HepG2 (cell line): ENCODE measurements at regions not wholly inside any gene's neighbourhood (a gene's known extent, or its start where the extent isn't known, plus 50 kb on each side); places are given as distances from the start of the nearest gene placed in this dataset.

Experiments
- CCAR2 ChIP-seq: fragments of 200-400 bp; formaldehyde crosslinking; optimal IDR thresholded peaks from 2 replicates; pipeline ENCODE3; 2018; ENCODE audit warnings: low read depth, mild to moderate bottlenecking, low read length, moderate library complexity
- CEBPG ChIP-seq: IDR thresholded peaks from 2 replicates; pipeline ENCODE4 v1.6.1; 2016
- GABPB1 ChIP-seq: IDR thresholded peaks from 2 replicates; pipeline ENCODE4 v1.6.1; 2016; ENCODE audit warnings: mild to moderate bottlenecking, missing genetic modification reagents, moderate library complexity, missing compliant biosample characterization
- MAZ ChIP-seq, 2 experiments: sonication (generic) in 1 of 2; formaldehyde crosslinking in 1 of 2; IDR thresholded peaks; 2 replicates each; pipeline versions ENCODE4 v1.5.0 to v1.6.1; 2012 to 2020; ENCODE audit warnings: low read depth in 2 of 2, mild to moderate bottlenecking in 2 of 2, borderline replicate concordance in 1 of 2, improper control_type of control experiment in 1 of 2, low read length in 1 of 2, missing genetic modification reagents in 1 of 2, moderate library complexity in 1 of 2
- POLR2A ChIP-seq, 2 experiments: IDR thresholded peaks; 2 replicates each; pipeline ENCODE4 v1.6.1; 2011; ENCODE audit warnings: low read depth in 2 of 2, low read length in 2 of 2, mild to moderate bottlenecking in 1 of 2, moderate library complexity in 1 of 2; ENCODE audit not compliant: insufficient read depth in 1 of 2
- SNAPC2 ChIP-seq: sonication (generic); formaldehyde crosslinking; IDR thresholded peaks from 2 replicates; pipeline ENCODE4 v1.8.1; 2022; ENCODE audit warnings: mild to moderate bottlenecking, missing genetic modification reagents
- ZBTB49 ChIP-seq: sonication (generic); formaldehyde crosslinking; IDR thresholded peaks from 2 replicates; pipeline ENCODE4 v1.4.0; 2020; ENCODE audit warnings: missing genetic modification reagents, borderline replicate concordance
- ZNF337 ChIP-seq: sonication (generic); formaldehyde crosslinking; IDR thresholded peaks from 2 replicates; pipeline ENCODE4 v1.5.1; 2020; ENCODE audit warnings: missing genetic modification reagents, low read depth, mild to moderate bottlenecking, borderline replicate concordance

- TF ChIP-seq CCAR2: no peak
- no peak for TF ChIP-seq ZNF337 (CRISPR knock-in tag)
- no peak for TF ChIP-seq CEBPG
- TF ChIP-seq SNAPC2: no peak
- TF ChIP-seq POLR2A (IDR thresholded peaks at IDR 0.05; ENCODE audit: insufficient read depth in 1 of 2, low read depth in 2 of 2, low read length in 2 of 2): no peak
- TF ChIP-seq GABPB1 (CRISPR knock-in tag): no peak
- TF ChIP-seq ZBTB49: no peak
- TF ChIP-seq MAZ (IDR thresholded peaks at IDR 0.05; ENCODE audit: borderline replicate concordance, low read depth, low read length): no peak
- no peak for TF ChIP-seq MAZ (CRISPR knock-in tag; IDR thresholded peaks at IDR 0.05; ENCODE audit: low read depth)
Observed at GRCh38 chr3:107212618-107213017, 164.6 kb upstream of the CCDC54 start.
